HG02759 (cell line): ENCODE measurements at regions not wholly inside any gene's neighbourhood (a gene's known extent, or its start where the extent isn't known, plus 50 kb on each side); places are given as distances from the start of the nearest gene placed in this dataset.
"Not testable (repeated sequence)": the region's sequence is repeated elsewhere in the genome, so short reads cannot be mapped to it uniquely, and the experiment has no call there.

ENCODE experiments used
- ATAC-seq: cut with Tn5 transposase; IDR thresholded peaks from one replicate; pipeline ENCODE4 v1.9.1; 2021; ENCODE audit warnings: mild to moderate bottlenecking, moderate library complexity; ENCODE audit not compliant: unreplicated experiment

DNA sequence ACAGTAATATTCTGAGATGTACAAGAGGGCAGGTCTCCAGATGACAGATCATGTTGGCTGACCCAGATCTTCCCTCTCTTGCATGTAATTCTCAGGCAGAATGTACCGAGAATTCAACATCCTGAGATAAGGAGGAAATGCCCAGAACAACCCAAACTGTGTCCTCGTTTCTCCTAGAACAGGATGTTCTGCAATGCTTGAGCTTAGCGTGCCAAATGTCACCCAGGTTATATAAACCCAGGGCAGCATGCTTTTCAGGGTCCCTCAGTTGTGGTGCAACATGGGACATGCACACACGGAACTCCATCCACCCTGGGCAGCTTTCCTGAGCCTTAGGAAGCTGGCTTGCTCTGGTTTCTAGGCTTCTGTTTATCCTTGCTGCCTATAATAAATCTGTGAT, 102.1 kb upstream of the CMC1 start:
- no peak for ATAC-seq

DNA sequence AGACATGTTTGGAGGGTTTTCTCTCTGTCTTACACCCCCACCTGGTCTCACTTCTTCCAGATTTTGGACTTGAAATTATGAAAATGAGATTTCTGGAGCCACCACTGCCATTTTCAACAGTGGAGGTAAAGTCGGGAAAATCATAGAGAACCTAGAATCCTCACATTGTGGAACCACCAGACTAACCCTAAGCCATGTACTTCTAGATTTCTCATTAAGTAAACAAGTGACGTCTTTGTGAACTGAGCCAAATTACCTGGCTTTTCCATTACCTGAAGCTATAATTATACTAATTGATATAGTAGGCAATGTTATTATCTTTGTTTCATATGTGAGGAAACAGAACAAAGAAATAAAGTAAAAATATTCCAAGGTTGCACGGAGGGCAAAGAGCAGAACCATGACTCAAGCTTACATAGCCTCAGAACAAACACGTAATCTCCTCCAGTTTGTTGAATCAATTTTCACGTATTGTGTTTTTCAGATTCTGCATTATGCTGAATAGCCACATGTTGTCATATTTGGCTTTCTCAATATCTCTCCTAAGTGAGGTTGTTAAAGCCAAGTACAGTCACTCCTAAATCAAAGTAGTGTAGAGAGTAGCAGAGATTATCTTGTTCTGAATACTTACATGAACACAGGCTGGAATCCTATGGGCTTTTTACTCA, 101.3 kb upstream of the CMC1 start:
- no peak for ATAC-seq

DNA sequence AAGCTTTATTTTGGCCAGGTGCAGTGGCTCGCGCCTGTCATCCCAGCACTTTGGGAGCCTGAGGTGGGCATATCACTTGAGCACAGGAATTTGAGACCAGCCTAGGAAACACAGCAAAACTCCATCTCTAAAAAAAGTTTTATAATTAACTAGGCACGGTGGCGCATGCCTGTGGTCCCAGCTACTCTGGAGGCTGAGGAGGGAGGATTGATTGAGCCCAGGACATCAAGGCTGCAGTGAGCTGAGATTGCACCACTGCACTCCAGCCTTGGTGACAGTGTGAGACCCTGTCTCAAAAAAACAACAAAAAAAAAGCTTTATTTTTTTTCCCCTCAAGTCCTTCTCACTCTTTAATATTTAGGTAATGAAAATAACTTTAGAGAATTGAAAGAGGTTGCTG, 100.8 kb upstream of the CMC1 start:
- ATAC-seq: no peak

- no peak for ATAC-seq
These were observed 91.5 kb upstream of the CMC1 start for GRCh38 chr3:28149960-28150359.

DNA sequence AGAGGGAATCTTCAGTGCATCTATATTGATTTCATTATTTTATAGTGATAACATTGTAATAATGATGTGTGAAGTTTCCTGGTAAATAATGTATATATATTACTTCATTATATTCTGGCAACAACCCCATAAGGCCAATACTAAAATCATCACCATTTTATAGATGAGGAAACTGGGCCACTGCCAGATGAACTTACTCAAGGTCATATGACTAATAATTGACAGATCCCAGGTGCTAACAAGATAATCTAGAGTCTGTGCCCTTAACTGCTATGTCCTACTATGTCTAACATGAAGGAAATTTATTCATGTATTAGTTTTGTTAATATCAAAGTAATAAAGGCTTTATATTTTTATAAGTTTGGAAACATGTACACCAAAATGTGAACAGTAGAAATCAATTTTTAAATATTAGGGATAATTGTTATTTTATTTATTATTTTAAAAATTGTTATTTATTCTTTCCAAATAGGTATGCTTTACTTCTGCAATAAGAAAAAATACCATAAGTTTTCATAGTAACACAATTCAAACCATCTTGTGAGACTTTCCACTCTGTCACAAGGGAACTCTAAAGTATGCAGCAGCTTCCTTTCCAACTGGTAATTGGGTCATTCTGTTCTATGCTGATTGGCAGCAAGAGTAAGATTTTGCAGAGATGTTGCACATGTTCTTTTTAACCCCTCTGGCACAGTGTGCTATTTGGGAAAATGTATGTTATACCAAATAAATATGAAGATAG, 90.8 kb upstream of the CMC1 start:
- ATAC-seq: no peak

DNA sequence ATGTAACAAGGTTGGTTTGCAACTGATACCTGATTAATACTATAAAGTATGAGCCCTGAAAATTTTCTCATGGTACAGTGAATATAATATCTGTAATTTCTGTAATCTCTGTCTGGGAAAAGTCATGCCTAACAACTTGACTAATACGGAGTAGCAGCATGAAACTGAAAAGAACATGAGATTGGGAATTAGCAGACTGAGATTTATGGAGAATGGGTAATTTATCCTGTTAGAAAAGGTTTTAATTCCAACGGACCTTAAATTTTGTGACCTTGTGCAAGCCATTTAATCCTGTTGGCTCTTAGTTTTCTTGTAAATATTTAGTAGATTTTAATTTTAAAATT, 90.2 kb upstream of the CMC1 start:
- no peak for ATAC-seq

- ATAC-seq: peak; percentile 88
These were observed 89.7 kb upstream of the CMC1 start for GRCh38 chr3:28151608-28152228.

DNA sequence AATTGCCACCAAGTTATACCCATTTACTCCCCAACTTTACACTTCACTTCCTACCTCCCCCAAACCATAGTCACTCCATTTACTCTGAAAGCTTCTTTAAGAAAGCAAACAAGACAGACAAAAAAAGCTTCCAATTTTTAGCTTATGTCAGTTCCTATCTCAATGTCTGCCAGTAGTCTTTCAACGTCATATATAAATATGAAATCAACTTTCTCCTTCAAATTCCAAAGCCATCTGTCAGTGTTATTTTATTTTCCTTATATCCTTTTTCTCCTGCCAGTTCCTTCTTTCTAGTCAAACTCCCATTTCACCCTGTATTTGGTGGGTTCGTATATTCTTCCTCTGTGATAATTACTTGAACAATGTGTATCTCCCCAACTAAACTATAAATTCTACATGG, 85.8 kb upstream of the CMC1 start:
- ATAC-seq: no peak

GRCh38 chr3:28156599-28156998, 84.8 kb upstream of the CMC1 start:
- not testable (repeated sequence) for ATAC-seq

- no peak for ATAC-seq
These were observed 69.5 kb upstream of the CMC1 start for GRCh38 chr3:28171962-28172361.

GRCh38 chr3:28172748-28173147, 68.7 kb upstream of the CMC1 start:
- no peak for ATAC-seq

DNA sequence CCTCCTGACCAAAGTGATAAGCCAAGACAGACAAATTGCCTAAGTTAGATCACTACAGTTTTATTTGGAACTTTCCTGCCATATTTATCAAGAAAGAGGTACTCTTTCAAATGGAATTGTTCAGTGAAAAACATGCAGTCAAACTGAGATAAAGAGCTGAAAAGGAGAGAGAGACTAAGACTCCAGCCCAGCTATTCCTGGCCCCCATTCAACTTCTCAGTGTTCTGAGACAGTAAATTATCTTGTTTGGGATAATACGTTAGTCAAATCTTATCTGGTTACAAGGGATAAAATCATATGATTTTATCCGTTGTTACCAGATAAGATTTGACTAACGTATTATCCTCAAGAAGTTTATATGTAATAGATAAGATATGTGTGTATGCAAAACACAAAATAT, 67.6 kb upstream of the CMC1 start:
- no peak for ATAC-seq

DNA sequence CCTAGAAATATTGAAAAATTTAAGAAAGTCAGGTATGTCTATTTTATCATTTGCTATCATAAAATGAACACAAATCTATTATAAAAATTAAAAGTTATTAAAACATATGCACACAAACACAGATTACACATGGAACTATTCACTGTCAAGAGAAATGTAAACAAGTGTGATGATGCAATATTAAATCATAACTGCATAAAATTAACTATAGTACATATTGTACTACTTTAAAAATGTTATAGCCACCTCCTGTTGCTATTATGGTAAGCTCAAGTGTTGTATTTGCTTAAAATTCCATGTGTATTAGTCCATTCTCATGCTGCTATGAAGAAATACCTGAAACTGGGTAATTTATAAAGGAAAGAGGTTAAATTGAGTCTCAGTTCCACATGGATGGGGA, 54.7 kb upstream of the CMC1 start:
- ATAC-seq: no peak

DNA sequence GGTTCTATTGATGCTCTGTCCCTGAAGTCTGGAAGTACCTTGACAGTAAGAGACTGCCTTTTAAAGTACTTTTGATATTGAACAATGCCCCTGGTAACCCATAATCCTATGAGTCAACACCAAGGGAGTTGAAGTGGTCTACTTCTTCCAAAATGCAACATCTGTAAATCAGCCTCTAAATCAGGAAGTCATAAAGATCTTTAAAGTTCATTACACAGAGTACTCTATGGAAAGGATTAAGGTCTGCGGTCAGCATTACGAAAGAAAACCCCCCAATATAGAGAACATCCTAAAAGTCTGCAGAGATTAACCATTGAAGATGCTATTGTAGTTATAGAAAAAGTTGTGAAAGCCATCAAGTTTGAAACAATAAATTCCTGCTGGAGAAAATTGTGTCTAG, 52.7 kb upstream of the CMC1 start:
- ATAC-seq: no peak

DNA sequence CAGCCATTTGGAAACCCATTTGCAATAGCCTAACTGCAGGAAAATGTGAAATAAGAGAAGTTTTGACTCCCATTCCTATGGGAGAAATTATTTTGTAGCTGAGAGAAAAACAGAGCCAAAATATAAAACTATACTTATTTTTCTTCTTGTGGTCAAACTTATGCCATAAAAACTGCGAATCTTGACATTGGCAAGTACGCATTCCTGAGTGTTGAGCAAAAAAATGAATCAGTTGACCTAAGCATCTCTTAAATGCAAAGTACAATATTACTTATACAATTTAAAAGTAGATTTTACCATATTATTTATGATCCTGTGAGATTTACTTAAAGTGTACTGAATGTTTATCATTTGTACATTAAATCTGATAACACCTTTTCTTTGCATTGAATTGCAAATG, 50.1 kb upstream of the CMC1 start:
- no peak for ATAC-seq
